HG03097 (cell line): ENCODE measurements at regions not wholly inside any gene's neighbourhood (a gene's known extent, or its start where the extent isn't known, plus 50 kb on each side); places are given as distances from the start of the nearest gene placed in this dataset.
"Not testable (repeated sequence)": the region's sequence is repeated elsewhere in the genome, so short reads cannot be mapped to it uniquely, and the experiment has no call there.

Experiments used
- ATAC-seq: cut with Tn5 transposase; IDR thresholded peaks from one replicate; pipeline ENCODE4 v1.9.1; 2021; ENCODE audit not compliant: unreplicated experiment, low FRiP score

- not testable (repeated sequence) for ATAC-seq
Observed at GRCh38 chr5:155586808-155587207, 573.3 kb downstream of the KIF4B start.

- ATAC-seq: no peak
Observed at GRCh38 chr5:155587458-155587857, 573.9 kb downstream of the KIF4B start.

- ATAC-seq: no peak
Observed at GRCh38 chr5:155591273-155591672, 577.7 kb downstream of the KIF4B start.

- no peak for ATAC-seq
Observed at GRCh38 chr5:155594270-155594669, 580.7 kb downstream of the KIF4B start.

GRCh38 chr5:155595791-155596190 lies 582.2 kb downstream of the KIF4B start:
- no peak for ATAC-seq

DNA sequence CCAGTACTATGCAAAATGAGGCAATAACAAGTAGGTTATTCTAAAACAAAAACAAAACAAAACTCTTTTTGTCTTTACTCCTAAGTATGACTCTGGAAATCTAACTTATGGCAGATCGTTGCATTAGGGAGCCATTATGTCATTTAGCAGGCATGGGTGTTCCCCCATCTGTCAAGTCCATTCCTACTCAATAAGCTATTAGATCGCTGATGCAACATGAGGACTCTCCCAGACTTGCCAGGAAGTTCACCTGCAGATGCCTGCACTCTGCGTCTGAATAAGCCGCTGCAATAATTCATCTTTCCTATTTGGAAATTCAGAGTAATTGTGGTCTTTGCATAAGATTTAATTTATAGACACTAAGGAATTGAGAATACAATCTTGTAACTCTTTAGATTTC lies 585.0 kb downstream of the KIF4B start:
- no peak for ATAC-seq

DNA sequence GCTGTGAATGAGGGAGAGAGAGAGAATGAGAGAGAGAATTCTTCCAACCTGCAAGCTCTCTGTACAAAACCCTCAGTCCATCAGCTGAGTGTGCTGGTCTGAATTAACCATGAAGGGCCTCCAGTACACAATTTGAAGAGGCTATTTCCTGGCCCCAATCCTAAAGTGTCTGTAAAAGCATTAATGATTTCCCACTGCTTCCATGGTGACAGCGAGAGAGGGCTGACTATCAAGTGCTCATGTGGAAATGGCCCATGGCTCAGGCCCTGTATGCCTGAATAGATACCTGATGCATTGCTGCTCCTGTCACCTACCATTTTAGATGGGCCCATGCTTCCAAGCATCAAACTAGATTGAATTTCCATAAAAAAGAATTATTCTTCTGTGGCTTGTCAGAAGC lies 592.4 kb downstream of the KIF4B start:
- ATAC-seq: no peak

DNA sequence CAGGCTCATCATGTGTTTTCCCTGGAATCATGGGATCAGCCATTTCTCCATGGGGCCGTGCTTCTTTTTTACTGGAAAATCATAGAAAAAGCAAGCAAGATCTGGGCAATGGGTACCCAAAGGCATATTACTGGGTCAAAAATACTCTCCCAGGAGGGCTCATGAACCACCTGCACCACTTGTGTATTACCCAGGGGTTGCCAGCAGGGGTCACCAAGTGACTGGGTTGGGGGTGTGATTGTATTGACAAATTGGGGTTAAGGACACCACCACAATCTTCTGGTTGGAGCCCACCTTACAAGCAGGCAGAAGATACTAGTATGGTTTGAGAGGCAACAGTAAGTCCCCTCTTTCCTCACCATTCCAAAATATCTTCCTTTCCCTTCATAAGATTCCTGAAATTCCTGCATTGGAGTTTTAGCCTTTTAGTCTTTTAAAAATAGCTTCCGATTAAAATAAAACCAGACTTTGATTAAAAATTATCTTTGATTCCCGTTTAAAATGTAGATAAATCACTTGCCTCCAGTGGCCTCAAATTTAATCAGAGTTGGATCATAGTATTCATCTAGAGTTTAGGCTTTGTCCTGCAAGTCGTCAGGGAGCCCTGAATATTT lies 603.3 kb downstream of the KIF4B start:
- ATAC-seq: no peak

DNA sequence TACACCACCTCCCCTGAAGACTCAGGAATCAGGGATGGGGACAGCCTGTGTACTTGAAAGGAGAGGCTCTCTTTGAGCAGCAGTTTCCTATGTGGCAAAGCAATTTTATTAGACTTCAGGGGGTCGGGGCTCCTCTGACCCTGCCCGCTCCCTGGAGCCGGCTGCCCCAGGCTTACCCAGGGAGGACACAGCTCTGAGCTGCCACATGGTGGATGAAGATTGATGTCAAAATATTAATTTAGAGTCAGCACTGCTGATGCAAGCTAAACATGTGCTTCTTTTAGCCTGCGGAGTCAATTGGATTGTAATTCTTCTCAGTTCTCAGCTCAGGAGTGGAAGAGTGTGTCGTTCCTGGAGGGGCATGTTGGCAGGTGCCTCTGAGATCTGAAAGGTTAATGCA lies 606.1 kb downstream of the KIF4B start:
- ATAC-seq: no peak

DNA sequence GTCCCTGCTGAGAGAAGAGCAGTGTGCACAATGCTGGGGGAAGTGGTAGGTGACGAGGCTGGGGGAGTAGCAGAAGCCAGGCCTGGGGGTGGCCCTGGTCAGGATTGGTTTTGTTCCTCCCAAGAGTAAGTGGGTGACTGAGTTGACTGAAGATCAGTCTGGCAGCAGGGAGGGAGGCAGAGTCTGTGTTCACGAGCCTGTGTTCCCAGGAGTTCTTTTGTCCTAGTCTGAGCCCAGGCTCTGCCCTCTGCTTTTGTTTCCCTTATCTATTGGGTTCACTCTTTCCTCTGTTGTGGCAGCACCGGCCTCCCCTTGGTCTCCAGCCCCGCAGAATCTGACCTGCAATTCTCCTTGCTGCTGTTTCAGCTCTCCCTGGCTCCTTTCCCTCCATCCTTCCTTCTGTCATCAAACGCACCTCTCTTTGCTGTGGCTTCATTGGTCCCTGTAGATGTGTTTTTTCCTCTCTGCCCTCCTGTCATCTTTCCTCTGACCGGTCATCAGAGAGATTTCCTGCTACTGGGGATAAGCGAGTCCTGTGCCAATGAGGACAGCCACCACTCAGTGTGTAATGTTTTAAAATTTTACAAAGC lies 607.4 kb downstream of the KIF4B start:
- no peak for ATAC-seq

GRCh38 chr5:155624597-155625241 lies 611.2 kb downstream of the KIF4B start:
- no peak for ATAC-seq

- no peak for ATAC-seq
Observed at GRCh38 chr5:155625315-155625714, 611.8 kb downstream of the KIF4B start.

GRCh38 chr5:155625897-155626543 lies 612.5 kb downstream of the KIF4B start:
- ATAC-seq: no peak

DNA sequence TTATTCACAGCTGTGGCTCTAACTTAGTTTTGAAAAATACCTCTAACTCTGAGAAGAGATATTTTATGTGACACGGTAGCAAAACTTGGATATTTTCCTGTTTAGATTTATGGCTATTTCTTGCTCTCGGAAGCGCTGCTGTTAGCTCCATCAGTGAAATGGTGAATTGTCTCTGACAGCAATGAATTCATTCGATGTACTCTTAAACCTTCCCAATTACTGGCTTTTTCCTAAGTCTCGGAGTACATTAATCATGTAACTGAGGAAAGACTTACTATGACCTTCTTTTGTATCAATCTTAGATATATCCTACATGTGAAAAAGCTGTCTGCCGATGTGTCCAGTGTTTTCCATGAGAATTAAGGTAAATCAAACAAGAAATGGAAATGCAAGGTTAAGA lies 613.0 kb downstream of the KIF4B start:
- ATAC-seq: no peak

DNA sequence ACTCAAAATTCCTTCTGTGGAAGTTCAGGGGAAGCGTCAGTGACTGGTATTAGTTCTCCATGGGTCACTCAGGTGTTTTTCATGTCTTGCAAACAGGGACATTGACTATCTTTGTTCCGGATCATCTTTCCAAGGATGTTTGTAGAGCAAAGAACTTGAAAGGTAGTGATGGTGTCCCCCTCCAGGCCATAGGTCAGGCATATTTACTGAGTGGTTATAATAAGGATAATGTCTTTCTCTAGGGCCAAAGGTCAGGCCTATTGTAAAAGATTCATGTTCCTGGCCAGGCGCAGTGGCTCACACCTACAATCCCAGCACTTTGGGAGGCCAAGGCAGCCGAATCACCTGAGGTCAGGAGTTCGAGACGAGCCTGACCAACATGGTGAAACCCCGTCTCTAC lies 614.8 kb downstream of the KIF4B start:
- ATAC-seq: no peak

DNA sequence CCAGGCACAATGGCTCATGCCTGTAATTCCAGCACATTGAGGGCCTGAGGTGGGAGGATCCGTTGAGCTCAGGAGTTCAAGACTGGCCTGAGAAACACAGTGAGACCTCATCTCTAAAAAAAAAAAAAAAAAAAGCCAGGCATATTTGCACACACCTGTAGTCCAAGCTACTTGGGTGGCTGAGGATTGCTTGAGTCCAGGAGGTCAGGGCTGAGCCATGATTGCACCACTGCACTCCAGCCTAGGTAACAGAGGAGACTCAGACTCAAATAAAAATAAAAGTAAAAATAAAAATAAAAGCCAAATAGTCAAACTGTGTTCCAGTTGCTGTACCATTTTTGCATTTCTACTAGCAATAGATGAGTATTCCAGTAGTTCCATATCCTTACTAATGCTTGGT lies 616.0 kb downstream of the KIF4B start:
- no peak for ATAC-seq

- no peak for ATAC-seq
Observed at GRCh38 chr5:155631116-155631515, 617.6 kb downstream of the KIF4B start.

GRCh38 chr5:155633338-155633957 lies 619.9 kb downstream of the KIF4B start:
- no peak for ATAC-seq

- ATAC-seq: no peak
Observed at GRCh38 chr5:155649666-155650065, 636.1 kb downstream of the KIF4B start.

- no peak for ATAC-seq
Observed at GRCh38 chr5:155655569-155655968, 642.0 kb downstream of the KIF4B start.

DNA sequence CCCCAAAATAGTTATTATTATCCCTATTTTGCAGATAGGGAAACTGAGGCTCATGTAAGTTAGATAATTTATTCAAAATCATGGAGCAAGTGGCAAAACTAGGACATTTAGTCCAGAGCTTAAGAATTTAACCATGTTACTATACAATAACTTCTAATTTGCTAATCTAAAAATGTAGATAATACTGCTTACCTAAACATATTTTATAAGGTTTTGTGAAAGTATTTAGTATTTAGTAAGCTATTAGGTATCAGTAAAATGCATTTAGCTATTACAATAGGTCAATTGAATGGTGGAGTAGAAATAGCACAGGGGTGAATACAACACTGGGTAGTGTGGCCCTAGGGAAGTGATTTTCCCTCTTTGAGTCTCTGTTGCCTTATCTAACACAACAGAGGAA lies 648.3 kb downstream of the KIF4B start:
- no peak for ATAC-seq
